Upper lobe of left lung (tissue), 6 donors: ENCODE measurements at regions not wholly inside any gene's neighbourhood (a gene's known extent, or its start where the extent isn't known, plus 50 kb on each side); places are given as distances from the start of the nearest gene placed in this dataset.
A peak's percentile ranks its signal among the peaks of the same experiment; 100 is the strongest.

Source experiments
- ATAC-seq, 2 donors: fragments of 200-7000 bp; cut with Tn5 transposase; one replicate each; pipeline ENCODE4 v1.9.1; 2022; ENCODE audit warnings: mild to moderate bottlenecking in 2 of 2, moderate library complexity in 2 of 2; ENCODE audit not compliant: low FRiP score in 2 of 2
- DNase-seq, 2 donors: peaks; one replicate each; pipeline ENCODE4 v3.0.0-alpha.2; 2019 to 2020
- H3K27ac ChIP-seq, 4 donors: fragments of 200-600 bp; sonication (generic); one replicate each; pipeline ENCODE4 v1.5.1; 2016 to 2019
- H3K27me3 ChIP-seq, 4 donors: fragments of 200-600 bp; sonication (generic); one replicate each; pipeline ENCODE4 v1.5.1; 2017 to 2019
- H3K36me3 ChIP-seq, 4 donors: fragments of 200-600 bp; sonication (generic); one replicate each; pipeline ENCODE4 v1.5.1; 2016 to 2019
- H3K4me1 ChIP-seq, 4 donors: fragments of 200-600 bp; sonication (generic); one replicate each; pipeline ENCODE4 v1.5.1; 2018 to 2019
- H3K4me3 ChIP-seq, 4 donors: fragments of 200-600 bp; sonication (generic); one replicate each; pipeline ENCODE4 v1.5.1; 2017 to 2019; ENCODE audit warnings: mild to moderate bottlenecking in 2 of 4, moderate library complexity in 1 of 4
- H3K9me3 ChIP-seq, 4 donors: fragments of 200-600 bp; sonication (generic); one replicate each; pipeline ENCODE4 v1.5.1; 2018 to 2019
- CTCF ChIP-seq, 6 experiments: fragments of 450-650 bp in 4 of 6; fragments of 200-600 bp in 2 of 6; sonication (generic) in 2 of 6; IDR thresholded peaks; one replicate each; pipeline ENCODE4 v1.5.1; 2016 to 2019; ENCODE audit warnings: antibody characterized with exemption in 6 of 6
- EP300 ChIP-seq, 4 donors: sonication (generic); formaldehyde crosslinking; IDR thresholded peaks; one replicate each; pipeline ENCODE4 v1.5.1; 2017; ENCODE audit warnings: antibody characterized with exemption in 4 of 4, control low read depth in 2 of 4
- POLR2A ChIP-seq, 4 donors: fragments of 450-650 bp; IDR thresholded peaks; one replicate each; pipeline ENCODE4 v1.5.1; 2016 to 2017; ENCODE audit warnings: antibody characterized with exemption in 4 of 4, mild to moderate bottlenecking in 2 of 4
- POLR2AphosphoS5 ChIP-seq, 2 donors: sonication (generic); formaldehyde crosslinking; IDR thresholded peaks; one replicate each; pipeline ENCODE4 v1.5.1; 2017; ENCODE audit warnings: antibody characterized with exemption in 2 of 2
- WGBS, 2 donors: methylation state at CpG; one replicate each; pipeline ENCODE4 v1.1.5; 2017 to 2018; 5-methylcytosine and 5-hydroxymethylcytosine counted together
- donor health status: DM: no; HTN: no; CAD: no; lungs with moderate emphysema.
- donor health status: DM: no; HTN: yes; CAD: no; lungs with severe emphysema.

DNA sequence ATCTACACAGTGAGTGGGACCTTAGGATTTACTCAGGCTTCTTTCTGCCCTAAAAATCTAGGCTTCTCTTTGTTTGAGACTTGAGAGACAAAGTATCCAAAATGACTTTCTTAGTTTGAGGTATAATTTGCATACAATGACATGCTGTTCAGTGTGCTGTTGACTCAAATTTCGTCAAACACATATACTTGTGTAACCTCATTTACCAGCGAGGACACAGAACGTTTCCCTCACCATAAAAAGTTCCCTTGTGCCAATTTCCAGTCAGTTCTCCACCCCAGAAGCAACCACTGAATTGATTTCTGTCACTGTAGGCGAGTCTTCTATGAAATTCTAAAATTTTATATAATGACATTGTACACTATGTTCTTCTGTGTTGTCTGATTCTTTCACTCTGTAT is 68.0 kb upstream of the MAF start:
- Histone ChIP-seq H3K4me3 (no peak overlapping the region), H3K27me3 (no peaks in the 10 kb centered on the region), H3K27ac (no peak overlapping the region), H3K9me3 (no peaks in the 10 kb centered on the region), H3K36me3 (no peaks in the 10 kb centered on the region), H3K4me1 (no peaks in the 10 kb centered on the region)
- TF ChIP-seq POLR2AphosphoS5 (IDR thresholded peaks at IDR 0.05) = no peak
- no peak for TF ChIP-seq EP300 (IDR thresholded peaks at IDR 0.05)
- TF ChIP-seq CTCF (IDR thresholded peaks at IDR 0.05) = no peak
- no peak for TF ChIP-seq POLR2A (IDR thresholded peaks at IDR 0.05)
- ATAC-seq (no peak), DNase-seq (no peak)
- 76 to 79% methylated on average over 4 of the region's 4 CpGs for WGBS, 2 donors

DNA sequence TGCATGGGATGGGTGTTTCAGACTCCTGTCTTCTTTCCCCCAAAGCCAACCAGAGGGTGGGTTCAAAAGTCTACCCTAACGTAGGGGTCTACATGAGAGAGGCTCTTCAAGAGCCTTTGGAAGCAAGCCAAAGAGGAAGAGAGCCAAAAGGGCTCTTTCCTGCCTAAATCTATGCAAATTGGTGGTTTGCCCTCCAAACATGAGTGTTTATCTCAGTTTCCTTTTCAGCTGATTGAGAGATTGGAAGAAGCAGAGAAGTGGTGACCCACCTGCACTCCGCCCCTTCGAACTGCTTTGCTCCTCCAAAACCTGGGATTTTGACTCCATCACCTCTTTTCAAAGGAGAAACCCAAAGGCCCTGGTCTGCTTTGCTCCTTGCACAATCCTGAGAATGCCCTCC is 65.4 kb upstream of the MAF start:
- Histone ChIP-seq H3K27ac (no peak overlapping the region), H3K4me3 (no peak overlapping the region), H3K4me1 (no peaks in the 10 kb centered on the region), H3K9me3 (no peaks in the 10 kb centered on the region), H3K36me3 (no peaks in the 10 kb centered on the region), H3K27me3 (no peaks in the 10 kb centered on the region)
- DNase-seq = no peak
- no peak for ATAC-seq
- 48 to 53% methylated on average over 3 of the region's 3 CpGs for WGBS, 2 donors
- TF ChIP-seq CTCF (IDR thresholded peaks at IDR 0.05) = no peak
- no peak for TF ChIP-seq EP300 (IDR thresholded peaks at IDR 0.05)
- TF ChIP-seq POLR2AphosphoS5 (IDR thresholded peaks at IDR 0.05) = no peak
- TF ChIP-seq POLR2A (IDR thresholded peaks at IDR 0.05) = no peak

- ATAC-seq (peak in 1 of 2 donors; percentile 8), DNase-seq (no peak)
- TF ChIP-seq CTCF (IDR thresholded peaks at IDR 0.05) (no peak), EP300 (IDR thresholded peaks at IDR 0.05) (no peak), POLR2AphosphoS5 (IDR thresholded peaks at IDR 0.05) (no peak), POLR2A (IDR thresholded peaks at IDR 0.05) (no peak)
- Histone ChIP-seq H3K4me3 (no peak overlapping the region), H3K36me3 (no peaks in the 10 kb centered on the region), H3K27ac (no peak overlapping the region), H3K9me3 (no peaks in the 10 kb centered on the region), H3K27me3 (no peaks in the 10 kb centered on the region), H3K4me1 (no peaks in the 10 kb centered on the region)
- 83% methylated on average over 1 of the region's 1 CpG for WGBS, 2 donors
These were observed 63.9 kb upstream of the MAF start for GRCh38 chr16:79664407-79664806.

DNA sequence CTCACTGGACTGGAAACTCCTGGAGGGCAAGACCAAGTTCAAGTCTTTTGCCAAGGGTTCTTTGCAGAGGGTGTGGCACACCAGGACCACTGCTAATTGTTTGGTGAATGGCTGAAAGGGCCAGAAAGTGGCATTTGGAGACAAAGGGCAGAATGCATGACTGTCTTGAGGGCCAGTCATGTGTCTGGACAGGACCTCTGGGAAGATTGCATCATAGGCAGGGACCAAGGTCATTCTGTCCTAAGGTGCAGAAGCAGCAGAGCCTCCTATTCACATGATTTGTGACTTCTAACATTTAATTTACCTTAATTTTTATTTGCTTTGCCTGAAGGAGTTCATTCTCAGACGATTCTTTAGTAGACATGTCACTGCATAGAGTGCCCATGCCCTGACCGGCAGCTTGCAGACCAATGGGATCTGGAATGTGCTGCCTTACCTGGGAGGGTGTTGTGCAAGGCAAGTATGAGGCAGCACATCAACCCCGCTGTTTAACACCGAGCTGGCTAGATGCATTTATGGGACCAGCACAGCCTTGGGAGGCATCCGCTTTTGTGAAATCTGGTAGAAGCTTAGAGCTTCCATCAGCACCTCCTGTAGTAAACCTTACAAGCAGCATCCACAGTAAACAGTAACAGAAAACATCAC is 62.3 kb upstream of the MAF start:
- H3K27ac ChIP-seq = no peak overlapping the region
- H3K36me3 ChIP-seq = no peaks in the 10 kb centered on the region
- DNase-seq (no peak), ATAC-seq (no peak)
- H3K27me3 ChIP-seq = no peaks in the 10 kb centered on the region
- H3K9me3 ChIP-seq = no peaks in the 10 kb centered on the region
- H3K4me3 ChIP-seq = no peak overlapping the region
- no peaks in the 10 kb centered on the region for H3K4me1 ChIP-seq
- 88 to 100% methylated on average over 2 to 5 of the region's 5 CpGs for WGBS, 2 donors
- TF ChIP-seq POLR2AphosphoS5 (IDR thresholded peaks at IDR 0.05) (no peak), POLR2A (IDR thresholded peaks at IDR 0.05) (no peak), CTCF (IDR thresholded peaks at IDR 0.05) (no peak), EP300 (IDR thresholded peaks at IDR 0.05) (no peak)

- no peaks in the 10 kb centered on the region for H3K9me3 ChIP-seq
- TF ChIP-seq POLR2A (IDR thresholded peaks at IDR 0.05) (no peak), EP300 (IDR thresholded peaks at IDR 0.05) (no peak), POLR2AphosphoS5 (IDR thresholded peaks at IDR 0.05) (no peak), CTCF (IDR thresholded peaks at IDR 0.05) (no peak)
- no peak overlapping the region for H3K27ac ChIP-seq
- no peak for DNase-seq
- no peaks in the 10 kb centered on the region for H3K4me1 ChIP-seq
- no peak for ATAC-seq
- no peak overlapping the region for H3K4me3 ChIP-seq
- no peaks in the 10 kb centered on the region for H3K27me3 ChIP-seq
- no peaks in the 10 kb centered on the region for H3K36me3 ChIP-seq
- WGBS, 2 donors = 89 to 95% methylated on average over 1 of the region's 1 CpG
These were observed 61.6 kb upstream of the MAF start for GRCh38 chr16:79662122-79662521.
